ENCODE measurements at regions not wholly inside any gene's neighbourhood (a gene's known extent, or its start where the extent isn't known, plus 50 kb on each side); places are given as distances from the start of the nearest gene placed in this dataset.

DNA sequence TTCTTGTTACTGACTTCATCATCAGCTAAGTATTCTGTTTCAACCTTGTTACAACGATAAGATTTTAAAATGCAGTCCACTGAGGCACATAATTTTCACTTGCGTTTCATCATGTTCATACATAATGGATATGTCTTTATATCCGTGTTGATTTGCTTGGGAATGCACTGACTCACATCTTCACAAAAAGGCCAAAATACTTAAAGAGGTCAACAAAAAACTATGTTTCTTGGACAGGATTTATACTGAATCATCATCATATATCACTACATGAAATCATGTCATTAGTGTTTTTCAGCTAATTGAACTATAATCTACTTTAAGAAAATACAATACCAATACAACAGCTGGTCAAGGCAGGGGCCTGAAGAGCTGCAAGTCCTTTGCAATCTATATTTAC lies 324.5 kb upstream of the KLF6 start:
- TF ChIP-seq, protein P1, sequence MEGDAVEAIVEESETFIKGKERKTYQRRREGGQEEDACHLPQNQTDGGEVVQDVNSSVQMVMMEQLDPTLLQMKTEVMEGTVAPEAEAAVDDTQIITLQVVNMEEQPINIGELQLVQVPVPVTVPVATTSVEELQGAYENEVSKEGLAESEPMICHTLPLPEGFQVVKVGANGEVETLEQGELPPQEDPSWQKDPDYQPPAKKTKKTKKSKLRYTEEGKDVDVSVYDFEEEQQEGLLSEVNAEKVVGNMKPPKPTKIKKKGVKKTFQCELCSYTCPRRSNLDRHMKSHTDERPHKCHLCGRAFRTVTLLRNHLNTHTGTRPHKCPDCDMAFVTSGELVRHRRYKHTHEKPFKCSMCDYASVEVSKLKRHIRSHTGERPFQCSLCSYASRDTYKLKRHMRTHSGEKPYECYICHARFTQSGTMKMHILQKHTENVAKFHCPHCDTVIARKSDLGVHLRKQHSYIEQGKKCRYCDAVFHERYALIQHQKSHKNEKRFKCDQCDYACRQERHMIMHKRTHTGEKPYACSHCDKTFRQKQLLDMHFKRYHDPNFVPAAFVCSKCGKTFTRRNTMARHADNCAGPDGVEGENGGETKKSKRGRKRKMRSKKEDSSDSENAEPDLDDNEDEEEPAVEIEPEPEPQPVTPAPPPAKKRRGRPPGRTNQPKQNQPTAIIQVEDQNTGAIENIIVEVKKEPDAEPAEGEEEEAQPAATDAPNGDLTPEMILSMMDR (IDR thresholded peaks at IDR 0.05): no peak
- TF ChIP-seq POLR2A (IDR thresholded peaks at IDR 0.05): no peak
- TF ChIP-seq EP300 (IDR thresholded peaks at IDR 0.05): no peak
